GM23248 (cell line): ENCODE measurements at regions not wholly inside any gene's neighbourhood (a gene's known extent, or its start where the extent isn't known, plus 50 kb on each side); places are given as distances from the start of the nearest gene placed in this dataset.

ENCODE experiments used
- EZH2 ChIP-seq: fragments of 200-600 bp; sonication (generic); IDR thresholded peaks from 2 replicates; pipeline ENCODE4 v1.6.1; 2018; ENCODE audit warnings: antibody characterized with exemption, mild to moderate bottlenecking; ENCODE audit not compliant: insufficient read depth, poor library complexity, severe bottlenecking
- EZH2phosphoT487 ChIP-seq: fragments of 200-600 bp; sonication (generic); IDR thresholded peaks from 2 replicates; pipeline ENCODE4 v1.6.1; 2018; ENCODE audit warnings: antibody characterized with exemption, moderate library complexity, mild to moderate bottlenecking, low read depth; ENCODE audit not compliant: insufficient read depth

DNA sequence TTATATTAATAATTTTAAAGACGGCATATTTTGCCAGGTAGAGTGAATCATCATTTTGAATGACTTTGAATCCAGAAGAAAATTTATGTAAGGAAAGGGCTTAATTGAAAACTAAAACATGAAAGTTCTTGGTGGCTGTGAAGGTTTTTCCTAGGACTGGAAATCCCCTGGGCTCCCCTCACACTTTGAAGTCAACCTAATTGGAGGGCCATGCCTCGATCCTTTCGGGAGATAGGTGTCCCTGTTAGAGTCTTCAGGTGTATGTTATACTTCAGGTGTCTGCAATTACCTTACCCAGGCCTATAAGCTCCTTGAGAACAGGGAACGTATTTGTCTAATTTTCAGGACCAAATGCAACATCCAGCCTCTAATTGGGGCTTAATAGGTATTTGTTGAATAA lies 73.0 kb downstream of the ARL4C start:
- no peak for TF ChIP-seq EZH2phosphoT487
- no peak for TF ChIP-seq EZH2
